SU-DHL-6 (cell line): ENCODE measurements at regions not wholly inside any gene's neighbourhood (a gene's known extent, or its start where the extent isn't known, plus 50 kb on each side); places are given as distances from the start of the nearest gene placed in this dataset.

Experiments
- EZH2phosphoT487 ChIP-seq: fragments of 200-600 bp; sonication (generic), shearing (Covaris generic); conservative IDR thresholded peaks from 2 replicates; pipeline ENCODE4 v1.6.1; 2018; ENCODE audit warnings: mild to moderate bottlenecking, antibody characterized with exemption, low read length, moderate library complexity, mixed read lengths
- TF ChIP-seq, protein P1 (sequence below): fragments of 200-600 bp; sonication (generic); IDR thresholded peaks from one replicate; pipeline ENCODE4 v1.5.1; 2017; ENCODE audit warnings: antibody characterized with exemption, mild to moderate bottlenecking, low read length, moderate library complexity; ENCODE audit not compliant: insufficient read depth, poor library complexity, severe bottlenecking

DNA sequence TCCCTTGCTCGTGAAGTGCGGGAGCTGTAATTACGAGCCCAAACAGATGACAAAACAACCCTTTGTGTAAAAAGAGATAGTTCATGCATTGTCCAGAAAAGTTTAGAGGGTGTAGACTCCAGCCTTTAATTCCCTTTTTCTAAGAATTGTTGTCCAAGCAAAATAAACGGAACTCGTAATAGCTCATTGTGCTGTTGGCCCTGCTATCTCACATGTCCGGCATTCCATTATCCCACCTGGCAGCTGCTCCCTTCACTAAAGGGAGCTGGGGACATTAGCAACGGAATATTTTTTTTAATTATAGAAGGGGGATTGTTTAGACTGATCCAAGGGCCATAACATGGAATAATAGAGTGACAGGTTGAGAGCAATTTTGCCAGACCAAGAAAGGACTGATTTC lies 277.5 kb upstream of the TBX3 start:
- TF ChIP-seq EZH2phosphoT487, result no peak
- TF ChIP-seq, protein P1, sequence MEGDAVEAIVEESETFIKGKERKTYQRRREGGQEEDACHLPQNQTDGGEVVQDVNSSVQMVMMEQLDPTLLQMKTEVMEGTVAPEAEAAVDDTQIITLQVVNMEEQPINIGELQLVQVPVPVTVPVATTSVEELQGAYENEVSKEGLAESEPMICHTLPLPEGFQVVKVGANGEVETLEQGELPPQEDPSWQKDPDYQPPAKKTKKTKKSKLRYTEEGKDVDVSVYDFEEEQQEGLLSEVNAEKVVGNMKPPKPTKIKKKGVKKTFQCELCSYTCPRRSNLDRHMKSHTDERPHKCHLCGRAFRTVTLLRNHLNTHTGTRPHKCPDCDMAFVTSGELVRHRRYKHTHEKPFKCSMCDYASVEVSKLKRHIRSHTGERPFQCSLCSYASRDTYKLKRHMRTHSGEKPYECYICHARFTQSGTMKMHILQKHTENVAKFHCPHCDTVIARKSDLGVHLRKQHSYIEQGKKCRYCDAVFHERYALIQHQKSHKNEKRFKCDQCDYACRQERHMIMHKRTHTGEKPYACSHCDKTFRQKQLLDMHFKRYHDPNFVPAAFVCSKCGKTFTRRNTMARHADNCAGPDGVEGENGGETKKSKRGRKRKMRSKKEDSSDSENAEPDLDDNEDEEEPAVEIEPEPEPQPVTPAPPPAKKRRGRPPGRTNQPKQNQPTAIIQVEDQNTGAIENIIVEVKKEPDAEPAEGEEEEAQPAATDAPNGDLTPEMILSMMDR, result no peak
